GM19035 (cell line): ENCODE measurements at regions not wholly inside any gene's neighbourhood (a gene's known extent, or its start where the extent isn't known, plus 50 kb on each side); places are given as distances from the start of the nearest gene placed in this dataset.

ENCODE experiments used
- ATAC-seq: cut with Tn5 transposase; IDR thresholded peaks from one replicate; pipeline ENCODE4 v1.9.1; 2021; ENCODE audit not compliant: unreplicated experiment

GRCh38 chr3:153714588-153715290 lies 406.5 kb upstream of the ARHGEF26 start:
- no peak for ATAC-seq

- no peak for ATAC-seq
Measured at GRCh38 chr3:153722157-153722556, 399.0 kb upstream of the ARHGEF26 start.

GRCh38 chr3:153731071-153731470 lies 390.1 kb upstream of the ARHGEF26 start:
- ATAC-seq, result no peak

GRCh38 chr3:153734777-153735551 lies 386.2 kb upstream of the ARHGEF26 start:
- ATAC-seq, result no peak

GRCh38 chr3:153740109-153740508 lies 381.1 kb upstream of the ARHGEF26 start:
- ATAC-seq, result no peak

- no peak for ATAC-seq
Measured at GRCh38 chr3:153744889-153745288, 376.3 kb upstream of the ARHGEF26 start.

GRCh38 chr3:153746211-153746610 lies 375.0 kb upstream of the ARHGEF26 start:
- ATAC-seq, result no peak

- no peak for ATAC-seq
Measured at GRCh38 chr3:153749070-153749610, 372.1 kb upstream of the ARHGEF26 start.

GRCh38 chr3:153752405-153753027 lies 368.7 kb upstream of the ARHGEF26 start:
- no peak for ATAC-seq

- no peak for ATAC-seq
Measured at GRCh38 chr3:153753035-153753434, 368.2 kb upstream of the ARHGEF26 start.

GRCh38 chr3:153756816-153757215 lies 364.4 kb upstream of the ARHGEF26 start:
- ATAC-seq, result no peak

GRCh38 chr3:153757839-153758238 lies 363.4 kb upstream of the ARHGEF26 start:
- no peak for ATAC-seq

- ATAC-seq, result no peak
Measured at GRCh38 chr3:153760948-153761347, 360.2 kb upstream of the ARHGEF26 start.

GRCh38 chr3:153762411-153763235 lies 358.6 kb upstream of the ARHGEF26 start:
- ATAC-seq, result no peak

- peak; percentile 17 for ATAC-seq
Measured at GRCh38 chr3:153767601-153768560, 353.3 kb upstream of the ARHGEF26 start.

- ATAC-seq, result peak; percentile 97
Measured at GRCh38 chr3:153768561-153769469, 352.4 kb upstream of the ARHGEF26 start.

- ATAC-seq, result no peak
Measured at GRCh38 chr3:153783106-153783505, 338.1 kb upstream of the ARHGEF26 start.

GRCh38 chr3:153783741-153784480 lies 337.3 kb upstream of the ARHGEF26 start:
- ATAC-seq, result no peak
